DMS114 treated with DMSO at 0.1 percent for 48 hours (cell line): ENCODE measurements at regions not wholly inside any gene's neighbourhood (a gene's known extent, or its start where the extent isn't known, plus 50 kb on each side); places are given as distances from the start of the nearest gene placed in this dataset.
A peak's percentile ranks its signal among the peaks of the same experiment; 100 is the strongest.
"Not testable (repeated sequence)": the region's sequence is repeated elsewhere in the genome, so short reads cannot be mapped to it uniquely, and the experiment has no call there.

ENCODE experiments used
- DNase-seq: peaks from one replicate; lab custom pipeline; 2025; ENCODE audit not compliant: unreplicated experiment; lab: John Stamatoyannopoulos, UW

GRCh38 chr3:144989807-144990206 lies 1018.2 kb downstream of the DIPK2A start:
- DNase-seq: no peak

DNA sequence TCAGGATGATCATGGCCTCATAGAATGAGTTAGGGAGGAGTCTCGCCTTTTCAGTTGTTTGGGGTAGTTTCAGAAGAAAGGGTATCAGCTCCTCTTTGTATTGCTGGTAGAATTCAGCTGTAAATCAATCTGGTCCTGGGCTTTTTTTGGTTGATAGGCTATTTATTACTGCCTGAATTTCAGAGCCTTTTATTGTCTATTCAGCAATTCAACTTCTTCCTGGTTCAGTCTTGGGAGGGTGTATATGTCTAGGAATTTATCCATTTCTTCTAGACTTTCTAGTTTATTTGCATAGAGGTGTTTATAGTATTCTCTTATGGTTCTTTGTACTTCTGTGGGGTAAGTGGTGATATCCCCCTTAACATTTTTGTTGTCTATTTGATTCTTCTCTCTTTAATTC lies 1024.2 kb downstream of the DIPK2A start:
- no peak for DNase-seq

DNA sequence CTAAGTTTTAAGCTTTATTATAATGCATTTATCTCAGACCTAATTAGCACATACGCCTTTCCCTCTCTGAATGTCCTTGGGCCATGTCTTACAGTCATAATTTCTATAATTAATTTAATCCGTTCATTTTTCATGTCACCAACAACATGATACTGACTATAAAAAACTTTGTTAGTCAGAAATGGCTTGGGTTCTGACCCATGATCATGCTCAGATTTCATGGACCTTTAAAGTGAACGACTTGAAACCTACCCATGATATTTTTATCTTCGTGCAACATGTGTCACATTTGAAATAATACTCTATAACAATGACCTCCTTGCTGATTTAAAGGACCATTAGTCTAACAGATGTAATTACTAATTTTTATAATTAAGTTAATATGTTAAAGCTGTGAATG lies 1033.8 kb downstream of the DIPK2A start:
- no peak for DNase-seq

DNA sequence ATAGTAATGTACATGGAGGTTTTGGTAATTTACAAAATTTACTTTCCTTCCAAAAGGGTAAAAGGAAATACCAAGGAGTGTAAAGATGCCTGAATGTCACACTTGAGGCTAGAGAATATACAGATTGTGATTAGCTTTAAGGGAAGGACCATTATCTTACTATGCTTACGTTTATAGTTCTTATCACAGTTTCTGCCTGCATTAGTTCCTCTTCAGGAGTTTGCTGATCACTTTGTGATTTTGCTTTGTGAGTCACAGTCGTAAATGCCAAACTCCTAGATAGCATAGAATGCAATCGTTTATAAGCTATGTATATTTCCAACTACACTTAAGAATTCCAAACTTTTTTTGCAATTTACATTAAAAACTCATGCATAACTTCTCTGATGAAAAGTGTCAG lies 1034.6 kb downstream of the DIPK2A start:
- DNase-seq: no peak

- no peak for DNase-seq
Measured at GRCh38 chr3:145013931-145014330, 1042.3 kb downstream of the DIPK2A start.

- no peak for DNase-seq
Measured at GRCh38 chr3:145015253-145015652, 1043.6 kb downstream of the DIPK2A start.

- DNase-seq: no peak
Measured at GRCh38 chr3:145017959-145018358, 1046.3 kb downstream of the DIPK2A start.

DNA sequence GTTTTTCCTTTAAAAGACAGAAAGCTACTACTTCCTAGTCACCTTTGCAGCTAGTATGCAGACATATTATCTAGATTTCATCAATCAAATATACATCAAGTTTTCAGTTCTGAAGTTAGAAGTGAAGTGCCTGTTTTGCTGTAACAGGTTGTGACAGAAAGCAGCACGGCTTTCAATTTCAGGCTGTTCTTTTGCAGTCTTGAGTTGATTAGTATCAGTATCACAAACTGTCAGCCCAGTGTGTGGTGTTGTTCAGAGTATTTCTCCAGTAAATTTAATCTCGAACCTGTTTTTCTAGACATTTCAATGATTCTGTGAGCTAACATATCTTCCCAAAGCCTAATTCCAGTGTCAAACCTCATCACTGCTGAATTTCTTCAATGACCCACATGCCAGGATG lies 1050.8 kb downstream of the DIPK2A start:
- DNase-seq: no peak

GRCh38 chr3:145024700-145025099 lies 1053.1 kb downstream of the DIPK2A start:
- DNase-seq: no peak

- DNase-seq: not testable (repeated sequence)
Measured at GRCh38 chr3:145027186-145027585, 1055.6 kb downstream of the DIPK2A start.

DNA sequence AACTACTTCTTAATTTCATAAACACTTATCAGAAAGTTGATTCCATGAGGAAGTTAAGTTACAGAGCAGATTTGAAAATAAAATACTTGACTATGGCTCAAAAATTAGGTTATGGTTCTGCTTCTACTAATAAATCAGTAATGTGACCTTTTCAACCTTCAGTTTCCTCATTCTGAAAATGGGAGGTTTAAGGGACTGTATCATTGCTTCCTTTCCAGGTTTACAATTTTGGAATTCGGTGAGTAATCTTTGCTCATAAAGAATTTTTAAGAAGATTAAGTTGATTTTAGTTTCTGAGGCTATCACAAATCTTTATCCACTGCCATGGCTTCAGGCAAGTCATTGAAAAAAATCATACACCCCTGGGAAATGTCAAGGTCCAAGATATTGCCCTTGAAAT lies 1061.2 kb downstream of the DIPK2A start:
- no peak for DNase-seq

GRCh38 chr3:145035682-145036081 lies 1064.1 kb downstream of the DIPK2A start:
- DNase-seq: no peak

DNA sequence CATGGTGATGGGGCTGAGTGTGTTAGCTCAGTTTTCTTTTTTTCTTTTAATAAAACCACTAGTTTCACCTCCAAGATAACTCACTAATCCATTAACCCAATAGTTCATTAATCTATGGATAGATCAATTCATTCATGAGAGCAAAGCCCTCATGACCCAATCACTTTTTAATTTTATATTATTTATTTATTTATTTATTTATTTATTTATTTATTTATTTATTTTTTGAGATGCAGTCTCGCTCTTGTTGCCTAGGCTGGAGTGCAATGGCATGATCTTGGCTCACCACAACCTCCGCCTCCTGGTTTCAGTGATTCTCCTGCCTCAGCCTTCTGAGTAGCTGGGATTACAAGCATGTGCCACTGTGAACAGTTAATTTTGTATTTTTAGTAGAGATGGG lies 1082.4 kb downstream of the DIPK2A start:
- not testable (repeated sequence) for DNase-seq

DNA sequence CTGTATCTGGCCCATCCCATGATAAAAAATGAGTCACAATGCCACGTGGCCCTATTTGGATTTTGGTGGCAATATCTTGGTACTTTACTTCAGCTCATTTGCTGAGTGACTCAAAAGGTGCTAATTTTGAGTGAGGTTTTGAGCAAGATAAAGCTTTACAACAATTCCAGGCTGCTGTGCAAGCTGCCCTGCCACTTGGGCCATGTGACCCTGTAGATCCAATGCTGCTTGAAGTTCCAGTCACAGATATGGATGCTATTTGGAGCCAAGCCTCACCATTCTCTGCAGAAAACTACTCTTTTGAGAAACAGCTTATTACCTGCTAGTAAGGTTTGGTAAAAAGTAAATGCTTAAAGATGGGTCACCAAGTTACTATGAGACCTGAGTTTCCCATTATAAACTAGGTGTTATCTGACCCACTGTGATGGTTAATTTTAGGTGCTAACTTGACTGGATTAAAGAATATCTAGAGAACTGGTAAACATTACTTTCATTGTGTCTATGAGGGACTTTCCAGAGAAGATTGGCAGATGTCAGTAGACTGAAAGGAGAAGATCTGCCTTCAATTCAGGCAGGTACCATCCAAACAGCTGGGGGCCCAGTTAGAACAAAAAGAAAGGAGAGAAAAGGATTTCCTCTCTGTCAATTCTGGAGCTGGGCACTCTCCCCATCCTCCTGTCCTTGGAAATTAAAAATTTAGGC lies 1083.9 kb downstream of the DIPK2A start:
- DNase-seq: no peak

- no peak for DNase-seq
Measured at GRCh38 chr3:145058483-145058882, 1086.9 kb downstream of the DIPK2A start.

DNA sequence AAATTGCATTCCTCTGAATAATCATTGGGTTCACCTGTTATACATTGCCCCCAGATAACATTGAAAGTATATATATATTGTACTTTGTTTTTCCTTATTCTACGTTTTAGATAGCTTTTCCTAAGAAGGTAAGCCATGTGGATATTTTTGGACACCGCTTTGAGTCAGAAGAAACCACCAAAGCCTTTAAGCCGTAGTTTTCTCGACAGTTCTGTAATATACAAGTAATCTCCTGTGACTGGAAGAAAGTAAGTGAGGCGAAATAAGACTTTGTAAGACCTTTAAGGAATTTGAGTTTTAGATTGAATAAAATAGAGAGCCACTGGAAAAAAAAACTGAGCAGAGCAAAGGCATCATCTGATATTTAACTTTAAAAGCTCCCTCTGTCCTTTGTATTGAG lies 1092.0 kb downstream of the DIPK2A start:
- no peak for DNase-seq

DNA sequence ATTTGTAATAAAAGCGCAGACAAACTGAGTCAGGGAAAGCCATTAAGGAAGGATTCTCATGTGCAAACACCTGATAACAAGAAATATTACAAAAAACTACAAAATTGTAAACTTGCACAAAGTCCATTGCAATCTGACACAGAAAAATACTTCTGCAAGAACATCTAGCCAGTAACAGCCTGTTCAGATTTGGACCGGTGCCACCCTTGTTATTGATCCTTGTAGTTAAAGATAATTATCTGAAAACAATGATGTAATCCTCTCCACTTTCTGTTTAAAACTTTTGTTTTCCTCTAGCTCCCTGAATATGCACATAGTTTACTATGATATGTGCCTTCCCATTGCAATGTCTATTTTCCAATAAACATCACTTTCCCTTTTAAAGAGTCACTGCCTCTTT lies 1090.2 kb downstream of the PLOD2 start:
- no peak for DNase-seq

DNA sequence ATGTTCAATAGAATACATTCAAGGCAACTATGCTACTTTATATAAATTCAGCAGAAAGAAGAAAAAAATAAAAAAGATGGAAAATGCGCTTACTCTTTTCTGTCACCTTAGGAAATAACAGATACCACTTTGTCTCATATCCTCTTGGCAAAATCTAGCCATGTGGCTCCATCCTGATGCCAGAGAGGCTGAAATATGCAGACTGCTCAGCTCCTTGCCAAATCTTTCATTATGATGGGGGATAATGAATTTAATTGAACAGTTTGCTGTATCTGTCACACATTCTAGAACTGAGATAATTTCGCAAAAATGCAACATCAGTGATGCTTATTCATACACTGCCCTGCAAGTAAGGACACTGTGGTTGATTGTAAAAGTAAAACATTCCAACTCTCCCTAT lies 1081.5 kb downstream of the PLOD2 start:
- DNase-seq: no peak

DNA sequence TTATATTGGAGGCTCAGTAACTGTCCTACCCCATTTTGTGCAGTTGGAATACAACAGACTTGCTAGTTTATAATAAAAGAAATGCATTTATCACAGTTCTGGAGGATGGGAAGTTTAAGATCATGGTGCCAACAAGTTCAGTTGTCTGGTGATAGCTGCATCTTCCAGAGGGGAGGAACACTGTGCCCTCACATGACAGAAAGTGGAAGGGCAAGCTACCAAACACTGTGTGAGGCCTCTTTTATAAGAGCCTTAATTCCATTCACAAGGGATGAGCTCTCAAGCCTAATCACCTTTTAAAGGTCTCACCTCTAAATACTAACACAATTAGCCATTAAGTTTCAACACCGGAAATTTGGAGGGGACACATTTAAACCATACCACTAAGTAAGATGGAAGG lies 1073.9 kb downstream of the PLOD2 start:
- DNase-seq: no peak

GRCh38 chr3:145088917-145089316 lies 1072.1 kb downstream of the PLOD2 start:
- DNase-seq: no peak

DNA sequence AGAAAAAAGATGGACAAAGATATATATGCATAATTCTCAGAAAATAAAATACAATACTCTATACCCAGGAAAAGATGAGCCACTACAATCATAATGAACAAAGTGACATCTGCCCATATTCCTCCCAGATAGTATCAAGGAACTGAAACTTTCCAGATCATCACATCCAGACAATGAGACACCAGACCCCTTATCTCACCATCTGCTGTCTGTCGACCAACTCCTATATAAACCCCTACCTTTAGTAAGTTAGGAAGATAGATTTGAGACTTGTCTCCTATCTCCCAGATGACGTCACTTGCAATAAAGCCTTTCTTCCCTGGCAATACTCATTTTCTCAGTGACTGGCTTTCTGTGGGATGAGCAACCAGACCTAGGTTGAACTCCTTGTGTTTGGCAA lies 1071.6 kb downstream of the PLOD2 start:
- no peak for DNase-seq

- DNase-seq: peak; percentile 3
Measured at GRCh38 chr3:145094355-145094941, 1066.5 kb downstream of the PLOD2 start.

- not testable (repeated sequence) for DNase-seq
Measured at GRCh38 chr3:145111141-145111540, 1049.8 kb downstream of the PLOD2 start.
